ENCODE measurements at regions not wholly inside any gene's neighbourhood (a gene's known extent, or its start where the extent isn't known, plus 50 kb on each side); places are given as distances from the start of the nearest gene placed in this dataset.

DNA sequence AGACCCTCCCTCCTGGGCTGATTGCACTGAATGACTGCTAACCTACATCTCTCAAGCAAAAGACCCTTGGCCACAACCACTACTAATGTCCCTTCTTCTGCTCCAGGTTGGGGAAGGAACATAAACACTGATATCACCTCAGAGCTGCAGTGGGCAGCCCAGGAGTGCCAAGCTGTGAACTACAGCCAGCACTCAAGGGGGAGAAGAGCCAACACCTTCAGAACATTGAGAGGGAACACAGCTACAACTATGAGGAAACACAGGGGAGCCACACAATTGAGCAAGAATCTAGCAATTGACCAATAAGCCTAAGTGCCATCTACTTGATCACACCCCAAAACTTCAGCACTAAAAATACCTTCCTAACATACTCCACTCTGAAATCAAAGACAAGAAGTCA lies 222.8 kb downstream of the SPATA18 start:
- no peak for DNase-seq (ENCODE audit: low read depth in 2 of 2)

GRCh38 chr4:52288212-52288855 lies 237.2 kb downstream of the SPATA18 start:
- no peak for DNase-seq (ENCODE audit: low read depth in 2 of 2)

DNA sequence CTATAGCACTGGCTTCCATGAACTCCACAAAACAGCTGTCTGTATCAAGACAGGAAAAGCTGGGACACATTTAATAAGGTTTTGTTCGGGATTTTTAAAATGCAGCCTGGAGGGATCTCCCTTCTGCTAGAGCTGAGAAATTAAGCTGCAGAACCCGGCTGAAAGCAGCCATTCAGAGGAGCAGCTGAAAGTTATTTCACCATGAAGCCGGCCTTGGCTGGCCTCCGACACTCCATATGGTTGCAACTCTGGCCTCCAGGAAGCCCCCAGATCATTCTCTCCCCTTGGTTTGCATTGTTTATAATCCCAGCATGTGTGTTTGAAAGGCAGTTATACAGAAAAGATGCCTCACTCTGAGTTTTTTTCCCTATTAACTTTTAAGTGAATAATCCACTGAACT lies 239.4 kb downstream of the SPATA18 start:
- DNase-seq (ENCODE audit: low read depth in 2 of 2) = no peak

GRCh38 chr4:52292245-52292644 lies 241.1 kb downstream of the SPATA18 start:
- no peak for DNase-seq (ENCODE audit: low read depth in 2 of 2)

- no peak for DNase-seq (ENCODE audit: low read depth in 2 of 2)
These were observed 245.2 kb downstream of the SPATA18 start for GRCh38 chr4:52296341-52296740.

DNA sequence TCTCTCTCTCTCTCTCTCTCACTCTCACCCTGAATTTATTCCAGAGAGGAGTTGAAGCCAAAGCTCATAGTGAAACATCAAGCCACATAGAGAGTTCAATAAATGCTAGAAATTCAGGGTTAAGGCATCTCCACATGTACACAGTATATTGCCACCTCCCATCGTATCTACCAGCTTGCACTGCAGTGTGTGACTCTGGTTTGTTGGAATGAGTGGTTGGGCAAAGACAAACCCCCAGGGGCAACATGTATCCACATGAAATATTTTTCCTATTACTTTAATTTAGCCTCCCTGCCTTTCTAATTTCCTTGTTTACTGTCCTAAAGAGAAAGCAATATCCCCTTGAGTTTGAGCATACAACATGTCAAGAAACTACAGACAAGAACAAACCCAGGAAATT lies 247.3 kb downstream of the SPATA18 start:
- no peak for DNase-seq (ENCODE audit: low read depth in 2 of 2)

- no peak for DNase-seq (ENCODE audit: low read depth in 2 of 2)
These were observed 248.0 kb downstream of the SPATA18 start for GRCh38 chr4:52299120-52299519.

- DNase-seq (ENCODE audit: low read depth in 2 of 2) = no peak
These were observed 260.5 kb downstream of the SPATA18 start for GRCh38 chr4:52311464-52312125.

DNA sequence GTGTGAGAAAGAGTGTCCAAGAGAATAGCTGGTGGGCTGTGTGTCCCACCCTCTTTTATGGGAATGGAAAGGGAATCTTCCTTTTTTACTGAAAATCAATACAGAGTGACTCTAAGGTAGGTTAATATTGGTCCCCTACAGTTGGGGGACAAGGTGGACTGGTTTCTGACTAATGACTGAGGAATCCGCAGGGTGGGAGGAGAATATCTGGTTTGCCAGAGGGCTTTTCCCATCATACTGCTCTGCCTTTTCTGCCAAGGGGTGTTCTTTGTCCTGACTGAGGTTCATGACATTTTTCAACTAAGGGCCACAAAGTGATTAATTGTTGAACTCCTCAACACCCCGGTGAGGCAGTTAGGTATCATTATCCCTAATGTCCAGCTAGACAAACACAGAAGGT lies 261.6 kb downstream of the SPATA18 start:
- no peak for DNase-seq (ENCODE audit: low read depth in 2 of 2)

- no peak for DNase-seq (ENCODE audit: low read depth in 2 of 2)
These were observed 266.3 kb downstream of the SPATA18 start for GRCh38 chr4:52317361-52317879.

GRCh38 chr4:52317981-52318380 lies 266.9 kb downstream of the SPATA18 start:
- no peak for DNase-seq (ENCODE audit: low read depth in 2 of 2)

- DNase-seq (ENCODE audit: low read depth in 2 of 2) = no peak
These were observed 278.8 kb downstream of the SPATA18 start for GRCh38 chr4:52329894-52330293.

DNA sequence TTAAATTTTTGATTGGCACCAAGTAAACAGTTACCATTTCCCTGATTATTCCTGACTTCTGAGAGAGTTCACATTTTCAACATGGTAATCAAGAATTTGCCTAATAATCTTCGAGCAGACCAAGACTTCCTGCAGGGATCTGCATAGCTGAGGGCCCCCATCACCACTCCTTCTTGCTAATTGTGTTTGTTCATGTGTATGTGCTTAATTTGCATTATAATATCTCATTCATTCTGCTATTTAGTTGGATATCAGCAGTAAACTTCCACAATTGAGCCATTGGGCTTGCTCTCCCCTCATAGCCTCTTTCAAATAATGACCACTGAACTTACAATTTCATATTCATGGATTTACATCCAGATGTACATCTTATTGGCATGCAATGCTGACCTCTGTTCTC lies 292.5 kb downstream of the SPATA18 start:
- DNase-seq (ENCODE audit: low read depth in 2 of 2) = no peak

GRCh38 chr4:52350926-52351325 lies 299.8 kb downstream of the SPATA18 start:
- no peak for DNase-seq (ENCODE audit: low read depth in 2 of 2)

DNA sequence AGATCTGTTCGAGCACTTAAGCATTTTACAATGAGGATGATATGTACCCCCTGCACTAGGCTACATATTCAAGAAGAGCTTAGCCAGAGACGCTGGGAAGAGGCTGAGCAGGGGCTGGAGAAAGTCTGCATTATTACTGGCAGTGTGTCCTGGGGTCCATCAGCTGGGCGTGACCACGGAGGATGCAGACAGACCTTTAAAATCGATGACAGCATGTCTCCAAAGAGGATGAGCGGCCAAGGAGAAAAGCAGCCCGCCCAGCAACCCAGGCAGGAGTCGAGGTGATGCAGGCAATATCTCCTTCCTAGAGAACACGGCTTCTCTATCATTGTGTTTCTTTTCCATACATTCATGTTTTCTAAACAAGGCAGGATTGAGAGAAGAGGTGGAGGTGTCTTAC lies 300.7 kb downstream of the USP46 start:
- DNase-seq (ENCODE audit: low read depth in 2 of 2) = no peak

DNA sequence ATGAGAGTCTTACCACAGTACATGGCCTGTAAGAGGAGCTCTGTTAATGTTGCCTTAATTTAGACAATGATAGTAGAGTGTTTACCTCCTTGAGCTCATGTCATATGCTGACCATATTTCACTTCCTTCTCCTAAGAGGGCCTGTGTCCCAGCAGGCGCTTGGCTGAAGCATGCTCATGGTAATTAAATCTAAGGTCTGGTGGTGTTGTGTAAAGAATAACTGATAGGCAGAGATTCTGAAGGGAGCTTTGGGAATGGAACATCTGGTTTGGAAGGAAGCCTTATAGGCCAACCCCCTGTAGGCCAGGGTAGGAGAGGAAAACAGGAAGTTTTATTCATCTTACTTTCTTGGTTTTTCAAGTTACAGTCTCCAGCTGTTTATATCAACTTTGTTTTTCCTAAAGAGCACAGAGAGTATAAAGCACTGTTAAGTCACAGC lies 300.2 kb downstream of the USP46 start:
- no peak for DNase-seq (ENCODE audit: low read depth in 2 of 2)

- no peak for DNase-seq (ENCODE audit: low read depth in 2 of 2)
These were observed 292.9 kb downstream of the USP46 start for GRCh38 chr4:52366191-52366590.

GRCh38 chr4:52366621-52367020 lies 292.5 kb downstream of the USP46 start:
- DNase-seq (ENCODE audit: low read depth in 2 of 2) = no peak

DNA sequence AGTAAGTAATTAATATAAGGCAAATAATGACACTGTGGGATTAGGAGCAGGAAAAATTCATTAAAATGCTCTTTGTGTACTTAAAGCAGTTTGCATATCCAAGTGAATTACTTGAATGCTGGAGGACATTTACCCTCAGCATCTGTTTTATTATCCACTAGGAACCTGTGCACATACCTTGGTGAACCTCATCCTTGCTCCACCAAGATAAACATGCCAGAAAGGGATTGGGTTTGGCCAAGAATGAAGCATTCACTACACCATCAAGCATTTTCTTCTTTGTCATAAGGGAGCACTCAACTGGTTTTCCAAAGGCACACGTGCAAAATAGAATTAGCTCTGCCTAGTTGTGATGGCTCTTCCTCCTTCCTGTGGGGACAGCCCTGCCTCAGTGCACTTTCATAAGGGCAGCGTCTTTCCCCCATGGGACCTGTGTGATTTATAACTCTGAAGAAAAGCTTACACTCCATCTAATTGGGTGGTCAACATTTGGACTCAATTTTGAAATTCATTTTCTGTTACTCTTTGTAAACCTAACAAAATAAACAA lies 291.7 kb downstream of the USP46 start:
- no peak for DNase-seq (ENCODE audit: low read depth in 2 of 2)

DNA sequence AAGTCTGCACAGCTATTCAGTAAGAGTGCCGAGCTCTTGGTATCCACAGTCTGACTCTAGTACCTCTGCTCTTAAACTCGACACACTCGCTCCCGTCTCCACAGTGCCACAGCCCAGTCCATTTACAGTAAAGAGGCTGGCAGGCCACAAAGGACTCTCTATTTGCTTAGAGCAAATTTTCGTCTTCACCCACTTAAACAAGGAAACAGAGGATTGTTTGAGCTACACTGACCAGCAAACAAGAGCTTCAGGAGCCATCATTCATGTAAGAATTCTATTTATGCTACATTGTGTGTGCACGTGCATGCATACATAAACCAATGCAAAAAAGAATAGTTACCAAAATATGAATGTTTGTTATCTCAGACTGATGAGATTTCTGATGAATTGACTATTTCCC lies 290.2 kb downstream of the USP46 start:
- DNase-seq (ENCODE audit: low read depth in 2 of 2) = no peak

- DNase-seq (ENCODE audit: low read depth in 2 of 2) = no peak
These were observed 289.5 kb downstream of the USP46 start for GRCh38 chr4:52369649-52370048.

GRCh38 chr4:52370576-52370975 lies 288.5 kb downstream of the USP46 start:
- no peak for DNase-seq (ENCODE audit: low read depth in 2 of 2)

DNA sequence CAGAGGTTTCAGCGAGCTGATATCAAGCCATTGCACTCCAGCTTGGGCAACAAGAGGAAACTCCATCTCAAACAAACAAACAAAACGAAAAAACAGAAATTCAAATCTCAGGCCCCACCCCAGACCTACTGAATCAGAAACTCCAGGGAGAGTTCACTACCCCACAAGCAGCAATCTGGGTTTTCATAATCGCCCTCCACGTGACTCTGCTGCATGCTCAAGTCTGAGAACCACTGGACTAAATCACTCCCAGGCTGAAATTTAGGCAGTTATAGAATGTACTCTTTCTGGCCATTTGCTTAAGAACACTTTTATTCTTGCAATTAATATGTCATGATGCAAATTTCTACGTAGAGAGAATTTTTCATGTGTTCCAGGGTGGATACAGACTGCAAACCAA lies 287.3 kb downstream of the USP46 start:
- DNase-seq (ENCODE audit: low read depth in 2 of 2) = no peak
